ENCODE measurements at regions not wholly inside any gene's neighbourhood (a gene's known extent, or its start where the extent isn't known, plus 50 kb on each side); places are given as distances from the start of the nearest gene placed in this dataset.

DNA sequence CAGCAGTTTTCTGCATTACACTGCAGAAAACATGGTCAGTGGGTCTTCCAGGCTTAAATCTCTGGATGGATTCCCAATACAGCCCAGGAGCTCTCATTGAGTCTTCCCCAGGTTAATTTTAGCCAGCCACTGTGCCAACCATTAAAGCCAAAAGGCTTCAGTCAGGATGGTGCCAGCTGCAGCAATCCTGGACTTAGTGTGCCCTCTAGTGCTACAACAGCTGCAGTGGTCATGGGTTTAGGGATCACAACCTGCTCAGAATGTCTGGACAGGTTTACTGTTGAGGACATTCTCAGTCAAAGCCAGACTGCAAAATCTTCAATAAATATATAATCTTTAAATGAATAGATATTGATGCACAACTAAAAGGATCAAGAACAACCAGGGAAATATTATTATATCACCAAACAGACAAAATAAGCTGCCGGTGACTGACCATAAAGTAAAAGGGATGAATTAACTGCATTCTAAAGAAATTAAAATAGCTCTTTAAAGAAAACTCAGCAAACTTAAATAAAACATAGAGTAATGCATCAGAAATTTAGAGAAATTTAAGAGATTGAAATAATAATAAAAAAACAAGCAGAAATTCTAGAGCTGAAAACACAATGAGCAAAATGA, 639.9 kb downstream of the SPOCK3 start:
- DNase-seq (ENCODE audit: extremely low spot score, insufficient read length, low read depth) (no peak), FAIRE-seq (no peak)

GRCh38 chr4:166600264-166600663, 634.0 kb downstream of the SPOCK3 start:
- FAIRE-seq (no peak), DNase-seq (ENCODE audit: extremely low spot score, insufficient read length, low read depth) (no peak)

GRCh38 chr4:166602068-166602467, 632.2 kb downstream of the SPOCK3 start:
- DNase-seq (ENCODE audit: extremely low spot score, insufficient read length, low read depth) (no peak), FAIRE-seq (no peak)

GRCh38 chr4:166622425-166622977, 611.8 kb downstream of the SPOCK3 start:
- DNase-seq (ENCODE audit: extremely low spot score, insufficient read length, low read depth) (no peak), FAIRE-seq (peak; percentile 63)

DNA sequence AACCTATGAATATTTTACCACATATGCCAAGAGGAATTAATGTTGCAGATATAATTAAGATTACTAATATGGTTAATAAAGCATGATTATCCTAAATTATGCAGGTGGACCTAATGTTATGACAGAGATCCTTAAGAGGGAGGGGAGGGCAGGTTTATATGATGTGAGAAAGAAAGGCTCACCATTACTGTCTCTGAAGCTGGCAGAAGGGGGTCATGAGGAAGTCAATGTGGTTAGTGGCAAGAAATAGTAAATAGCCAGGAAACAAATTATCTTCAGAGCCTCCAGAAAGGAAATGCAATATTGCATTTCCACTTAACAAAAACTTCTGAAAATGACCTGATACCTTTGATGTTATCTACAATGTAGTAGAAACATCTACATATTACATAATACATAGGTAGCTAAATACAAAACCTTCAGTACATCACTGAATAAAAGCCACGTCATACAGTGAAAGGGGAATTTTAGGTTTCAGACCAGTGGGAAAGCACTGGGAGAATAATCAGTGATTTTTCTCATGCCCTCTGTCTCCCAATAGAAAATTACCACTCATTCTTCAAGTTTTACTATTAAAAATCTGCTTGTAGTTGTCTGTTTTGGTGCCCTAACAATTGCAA, 609.2 kb downstream of the SPOCK3 start:
- no peak for FAIRE-seq
- DNase-seq (ENCODE audit: extremely low spot score, insufficient read length, low read depth), result no peak

DNA sequence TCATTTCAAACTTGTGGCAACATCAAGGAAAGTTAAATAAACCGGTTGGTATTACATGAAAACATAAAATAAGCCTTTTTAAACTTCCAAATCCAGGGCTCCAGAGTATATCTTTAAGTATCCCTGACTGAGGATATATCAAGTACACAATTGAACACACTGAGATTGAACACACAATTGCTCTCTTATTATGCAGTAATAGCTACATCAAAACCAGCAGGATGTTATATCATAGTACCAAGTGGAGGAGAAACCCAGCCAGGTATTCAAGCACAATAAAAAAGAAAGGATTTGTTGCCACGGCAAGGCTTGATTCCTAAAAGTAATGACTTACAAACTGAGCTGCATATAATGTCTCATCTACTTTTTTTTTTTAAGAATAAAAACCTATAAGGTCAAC, 605.8 kb downstream of the SPOCK3 start:
- no peak for FAIRE-seq
- DNase-seq (ENCODE audit: extremely low spot score, insufficient read length, low read depth), result no peak

DNA sequence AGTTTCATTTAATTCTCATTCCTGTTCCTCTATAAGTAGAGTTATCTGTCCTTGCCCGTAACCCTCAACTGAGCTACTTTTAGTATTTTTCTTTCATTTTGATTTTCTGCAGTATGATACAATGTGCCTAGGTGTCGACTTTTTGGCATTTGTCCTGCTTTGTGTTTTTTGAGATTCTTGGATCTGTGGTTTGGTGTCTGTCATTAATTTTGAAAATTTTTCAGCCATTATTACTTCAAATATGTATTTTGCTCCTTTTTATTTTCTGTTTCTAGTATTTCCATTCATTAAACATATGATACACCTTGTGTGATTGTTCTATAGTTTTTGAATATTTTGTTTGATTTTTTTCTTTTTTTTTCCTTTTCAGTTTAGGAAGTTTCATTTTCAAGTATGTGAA, 598.9 kb downstream of the SPOCK3 start:
- FAIRE-seq, result no peak
- DNase-seq (ENCODE audit: extremely low spot score, insufficient read length, low read depth), result no peak

GRCh38 chr4:166637816-166638215, 596.5 kb downstream of the SPOCK3 start:
- FAIRE-seq, result no peak
- no peak for DNase-seq (ENCODE audit: extremely low spot score, insufficient read length, low read depth)

DNA sequence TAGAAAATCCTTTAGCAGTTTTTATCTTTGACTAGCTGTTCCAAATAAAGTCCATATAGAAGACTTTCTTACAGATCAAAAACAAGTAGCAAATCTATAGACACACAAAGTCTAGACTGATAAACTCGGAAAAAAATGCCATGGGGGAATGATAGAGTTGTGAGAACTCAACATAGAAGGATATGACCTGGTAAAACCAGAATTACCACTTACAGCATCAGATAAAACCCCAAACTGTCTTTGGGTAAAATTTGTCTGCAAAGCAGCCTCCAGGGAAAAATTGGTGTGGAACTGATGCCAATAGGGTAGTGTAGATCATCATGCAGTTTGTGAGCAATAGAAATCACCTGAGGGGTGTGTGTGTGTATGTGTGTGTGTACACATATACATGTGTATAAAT, 579.1 kb downstream of the SPOCK3 start:
- FAIRE-seq (no peak), DNase-seq (ENCODE audit: extremely low spot score, insufficient read length, low read depth) (no peak)

- DNase-seq (ENCODE audit: extremely low spot score, insufficient read length, low read depth) (no peak), FAIRE-seq (no peak)
Observed at GRCh38 chr4:166655705-166656104, 578.6 kb downstream of the SPOCK3 start.

DNA sequence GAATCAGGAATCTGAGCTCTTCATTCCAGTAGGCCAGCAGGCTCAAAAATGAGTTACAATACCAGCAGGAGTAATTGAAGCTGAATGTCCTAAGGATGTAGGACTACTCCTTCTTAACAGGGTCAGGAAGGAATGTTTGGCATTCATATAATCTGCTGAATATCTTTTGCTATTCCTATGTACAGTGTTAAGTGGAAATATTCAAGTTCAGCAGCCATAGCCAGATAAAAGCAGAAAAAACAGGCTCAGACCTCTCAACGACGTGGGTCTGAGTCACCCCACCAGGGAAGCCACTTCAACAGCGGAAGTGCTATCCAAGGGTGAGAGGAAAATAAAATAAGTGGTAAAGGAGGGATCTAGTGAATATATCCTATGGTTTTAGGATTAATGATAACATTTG, 577.0 kb downstream of the SPOCK3 start:
- DNase-seq (ENCODE audit: extremely low spot score, insufficient read length, low read depth), result no peak
- FAIRE-seq, result no peak

- DNase-seq (ENCODE audit: extremely low spot score, insufficient read length, low read depth) (no peak), FAIRE-seq (no peak)
Observed at GRCh38 chr4:166658585-166658984, 575.7 kb downstream of the SPOCK3 start.

GRCh38 chr4:166662266-166662843, 571.9 kb downstream of the SPOCK3 start:
- no peak for DNase-seq (ENCODE audit: extremely low spot score, insufficient read length, low read depth)
- peak; percentile 76 for FAIRE-seq

GRCh38 chr4:166670341-166670740, 564.0 kb downstream of the SPOCK3 start:
- FAIRE-seq (no peak), DNase-seq (ENCODE audit: extremely low spot score, insufficient read length, low read depth) (no peak)

DNA sequence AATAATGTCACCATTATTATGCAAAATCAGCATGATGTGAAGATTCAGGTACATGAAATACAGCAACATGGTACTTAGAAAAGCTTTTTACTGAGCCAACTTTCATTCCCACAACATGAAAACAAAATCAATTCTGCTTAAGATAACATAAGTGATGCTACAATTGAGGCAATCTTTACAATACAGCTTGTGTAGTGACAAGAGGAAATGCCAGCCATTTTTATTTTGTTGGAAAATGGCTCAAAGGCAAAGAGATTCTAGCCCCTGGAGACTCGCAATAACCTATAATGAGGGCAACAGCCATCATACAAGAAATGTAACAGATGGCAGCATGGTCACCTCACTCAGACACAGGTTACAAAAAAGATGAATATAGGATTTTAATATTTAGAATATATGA, 560.4 kb downstream of the SPOCK3 start:
- no peak for FAIRE-seq
- no peak for DNase-seq (ENCODE audit: extremely low spot score, insufficient read length, low read depth)

GRCh38 chr4:166675411-166675810, 558.9 kb downstream of the SPOCK3 start:
- FAIRE-seq (no peak), DNase-seq (ENCODE audit: extremely low spot score, insufficient read length, low read depth) (no peak)

DNA sequence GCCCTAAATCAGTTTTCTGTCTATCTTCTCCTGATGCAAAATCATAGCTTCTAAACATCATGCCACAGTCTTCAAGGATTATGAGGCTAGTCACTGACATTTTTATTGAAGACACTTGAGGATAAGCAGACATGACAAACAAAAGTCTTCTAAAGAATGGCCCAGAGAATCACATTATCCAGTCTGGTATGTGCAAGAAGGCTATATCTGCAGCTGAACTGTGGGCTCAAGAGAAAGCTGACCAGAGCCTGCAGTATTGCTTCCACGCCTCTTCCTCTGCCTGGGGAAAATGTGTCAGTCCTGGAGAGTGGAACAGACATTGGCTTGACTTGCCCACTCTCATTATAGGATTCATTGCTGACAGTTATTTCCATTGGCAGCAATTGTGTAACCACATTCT, 553.5 kb downstream of the SPOCK3 start:
- FAIRE-seq, result no peak
- DNase-seq (ENCODE audit: extremely low spot score, insufficient read length, low read depth), result no peak

- DNase-seq (ENCODE audit: extremely low spot score, insufficient read length, low read depth) (no peak), FAIRE-seq (no peak)
Observed at GRCh38 chr4:166682200-166682599, 552.1 kb downstream of the SPOCK3 start.

All from GM18507 (cell line).